Astrocyte (in vitro differentiated cells and primary cell): ENCODE measurements at regions not wholly inside any gene's neighbourhood (a gene's known extent, or its start where the extent isn't known, plus 50 kb on each side); places are given as distances from the start of the nearest gene placed in this dataset.

Experiments
- DNase-seq: peaks from one replicate; pipeline ENCODE4 v3.0.0-alpha.2; 2010; ENCODE audit warnings: low read depth
- FAIRE-seq: peaks from 2 replicates; lab custom pipeline; 2011; peaks lifted over from hg19 to GRCh38; lab: Jason Lieb, UNC
- H2AFZ ChIP-seq: 2 replicates; pipeline ENCODE4 v1.6.0; 2012; ENCODE audit warnings: low read depth, low read length, inconsistent platforms
- H3K27ac ChIP-seq: 2 replicates; pipeline ENCODE4 v1.5.1; 2011; ENCODE audit warnings: low read depth, low read length, inconsistent platforms
- H3K27me3 ChIP-seq: 2 replicates; pipeline ENCODE4 v1.6.0; 2011; ENCODE audit warnings: low read length, inconsistent platforms; ENCODE audit not compliant: insufficient read depth
- H3K36me3 ChIP-seq: 2 replicates; pipeline ENCODE4 v1.5.1; 2011; ENCODE audit warnings: low read length, inconsistent platforms; ENCODE audit not compliant: insufficient read depth
- H3K4me1 ChIP-seq: 2 replicates; pipeline ENCODE4 v1.5.1; 2011; ENCODE audit warnings: low read length, inconsistent platforms; ENCODE audit not compliant: insufficient read depth
- H3K4me2 ChIP-seq: 2 replicates; pipeline ENCODE4 v1.6.0; 2012; ENCODE audit warnings: low read length, inconsistent platforms
- H3K4me3 ChIP-seq: 2 replicates; pipeline ENCODE4 v1.5.1; 2011; ENCODE audit warnings: low read depth, mild to moderate bottlenecking, low read length, inconsistent platforms; ENCODE audit not compliant: insufficient read depth
- H3K79me2 ChIP-seq: 2 replicates; pipeline ENCODE4 v1.6.0; 2012; ENCODE audit warnings: mild to moderate bottlenecking, low read length, inconsistent platforms; ENCODE audit not compliant: insufficient read depth
- H3K9ac ChIP-seq: 2 replicates; pipeline ENCODE4 v1.6.0; 2012; ENCODE audit warnings: mild to moderate bottlenecking, low read length, inconsistent platforms
- H3K9me3 ChIP-seq: 2 replicates; pipeline ENCODE4 v1.5.1; 2012; ENCODE audit warnings: low read depth, mild to moderate bottlenecking, low read length, inconsistent platforms; ENCODE audit not compliant: insufficient read depth
- H4K20me1 ChIP-seq: 2 replicates; pipeline ENCODE4 v1.6.0; 2012; ENCODE audit warnings: low read length, inconsistent platforms; ENCODE audit not compliant: insufficient read depth
- H3K27ac Mint-ChIP-seq: one replicate; pipeline ENCODE4 v1.8.0; 2021; ENCODE audit warnings: mild to moderate bottlenecking, mixed read lengths; ENCODE audit not compliant: unreplicated experiment
- H3K27me3 Mint-ChIP-seq: one replicate; pipeline ENCODE4 v1.8.0; 2021; ENCODE audit warnings: low read depth, mixed read lengths; ENCODE audit not compliant: unreplicated experiment
- H3K36me3 Mint-ChIP-seq: one replicate; pipeline ENCODE4 v1.8.0; 2021; ENCODE audit warnings: low read depth, mixed read lengths; ENCODE audit not compliant: unreplicated experiment
- H3K4me1 Mint-ChIP-seq: one replicate; pipeline ENCODE4 v1.8.0; 2021; ENCODE audit warnings: low read depth, mixed read lengths; ENCODE audit not compliant: unreplicated experiment
- H3K4me3 Mint-ChIP-seq: one replicate; pipeline ENCODE4 v1.8.0; 2021; ENCODE audit warnings: mild to moderate bottlenecking, moderate library complexity, mixed read lengths; ENCODE audit not compliant: unreplicated experiment
- H3K9me3 Mint-ChIP-seq: one replicate; pipeline ENCODE4 v1.8.0; 2021; ENCODE audit warnings: mild to moderate bottlenecking, mixed read lengths; ENCODE audit not compliant: unreplicated experiment
- EZH2 ChIP-seq: IDR thresholded peaks from 2 replicates; pipeline ENCODE4 v1.6.1; 2012; ENCODE audit warnings: mild to moderate bottlenecking, low read length, inconsistent platforms; ENCODE audit not compliant: insufficient read depth
- TF ChIP-seq, protein P1 (sequence below): IDR thresholded peaks from 2 replicates; pipeline ENCODE4 v1.5.1; 2011; ENCODE audit warnings: low read depth, mild to moderate bottlenecking, inconsistent platforms, low read length, moderate library complexity; ENCODE audit not compliant: insufficient read depth

DNA sequence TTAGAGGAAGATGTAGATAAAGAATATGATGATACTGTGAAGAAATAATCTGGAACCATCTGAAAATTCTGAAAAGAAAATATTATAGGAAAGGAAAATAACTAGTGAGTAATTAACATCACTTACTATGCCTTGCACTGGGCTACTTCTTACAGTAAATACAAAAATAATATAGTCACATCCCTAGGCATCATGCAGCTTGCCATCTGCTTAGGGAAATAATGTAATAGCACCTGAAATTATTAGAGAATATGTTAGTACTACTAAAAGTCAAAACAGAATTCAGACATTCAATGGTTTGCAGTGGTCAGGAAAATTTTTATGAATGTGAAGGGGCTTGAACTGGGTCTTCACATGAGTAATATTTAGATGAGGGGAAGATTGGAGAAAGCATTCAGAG, 272.2 kb upstream of the EMCN start:
- H3K4me1 ChIP-seq: no peaks in the 10 kb centered on the region
- H3K9ac ChIP-seq: no peak overlapping the region
- no peak overlapping the region for H3K27ac Mint-ChIP-seq
- H2AFZ ChIP-seq: no peak overlapping the region
- no peak overlapping the region for H3K4me3 Mint-ChIP-seq
- no peaks in the 10 kb centered on the region for H3K9me3 ChIP-seq
- no peaks in the 10 kb centered on the region for H3K36me3 Mint-ChIP-seq
- no peak overlapping the region for H3K4me2 ChIP-seq
- FAIRE-seq (no peak), DNase-seq (no peak)
- no peaks in the 10 kb centered on the region for H3K36me3 ChIP-seq
- no peaks in the 10 kb centered on the region for H3K9me3 Mint-ChIP-seq
- H3K79me2 ChIP-seq: no peaks in the 10 kb centered on the region
- H3K27me3 ChIP-seq: no peaks in the 10 kb centered on the region
- H3K4me1 Mint-ChIP-seq: no peaks in the 10 kb centered on the region
- TF ChIP-seq, protein P1, sequence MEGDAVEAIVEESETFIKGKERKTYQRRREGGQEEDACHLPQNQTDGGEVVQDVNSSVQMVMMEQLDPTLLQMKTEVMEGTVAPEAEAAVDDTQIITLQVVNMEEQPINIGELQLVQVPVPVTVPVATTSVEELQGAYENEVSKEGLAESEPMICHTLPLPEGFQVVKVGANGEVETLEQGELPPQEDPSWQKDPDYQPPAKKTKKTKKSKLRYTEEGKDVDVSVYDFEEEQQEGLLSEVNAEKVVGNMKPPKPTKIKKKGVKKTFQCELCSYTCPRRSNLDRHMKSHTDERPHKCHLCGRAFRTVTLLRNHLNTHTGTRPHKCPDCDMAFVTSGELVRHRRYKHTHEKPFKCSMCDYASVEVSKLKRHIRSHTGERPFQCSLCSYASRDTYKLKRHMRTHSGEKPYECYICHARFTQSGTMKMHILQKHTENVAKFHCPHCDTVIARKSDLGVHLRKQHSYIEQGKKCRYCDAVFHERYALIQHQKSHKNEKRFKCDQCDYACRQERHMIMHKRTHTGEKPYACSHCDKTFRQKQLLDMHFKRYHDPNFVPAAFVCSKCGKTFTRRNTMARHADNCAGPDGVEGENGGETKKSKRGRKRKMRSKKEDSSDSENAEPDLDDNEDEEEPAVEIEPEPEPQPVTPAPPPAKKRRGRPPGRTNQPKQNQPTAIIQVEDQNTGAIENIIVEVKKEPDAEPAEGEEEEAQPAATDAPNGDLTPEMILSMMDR: no peak
- TF ChIP-seq EZH2: no peak
- H3K27me3 Mint-ChIP-seq: no peaks in the 10 kb centered on the region
- H4K20me1 ChIP-seq: no peaks in the 10 kb centered on the region
- H3K4me3 ChIP-seq: no peak overlapping the region
- no peak overlapping the region for H3K27ac ChIP-seq

DNA sequence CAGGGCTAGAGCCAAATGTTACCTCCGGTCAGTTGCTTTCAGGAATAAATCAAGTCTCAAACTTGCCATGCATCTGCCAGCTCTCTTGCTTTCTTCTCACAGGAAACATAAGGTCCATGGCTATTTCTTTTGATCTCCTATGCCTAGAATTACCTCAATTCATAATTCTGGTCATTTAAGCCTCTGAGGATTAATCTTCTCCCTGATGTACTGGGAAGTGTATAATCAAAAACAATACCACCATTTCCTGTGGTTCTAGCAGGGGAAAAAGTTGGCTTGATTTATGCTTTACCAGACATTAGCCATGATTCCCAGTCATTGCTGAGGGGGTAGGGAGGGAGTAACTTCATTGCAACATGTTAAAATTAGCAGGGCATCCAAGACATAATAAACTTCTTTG, 268.7 kb upstream of the EMCN start:
- no peak for FAIRE-seq
- no peaks in the 10 kb centered on the region for H3K79me2 ChIP-seq

DNA sequence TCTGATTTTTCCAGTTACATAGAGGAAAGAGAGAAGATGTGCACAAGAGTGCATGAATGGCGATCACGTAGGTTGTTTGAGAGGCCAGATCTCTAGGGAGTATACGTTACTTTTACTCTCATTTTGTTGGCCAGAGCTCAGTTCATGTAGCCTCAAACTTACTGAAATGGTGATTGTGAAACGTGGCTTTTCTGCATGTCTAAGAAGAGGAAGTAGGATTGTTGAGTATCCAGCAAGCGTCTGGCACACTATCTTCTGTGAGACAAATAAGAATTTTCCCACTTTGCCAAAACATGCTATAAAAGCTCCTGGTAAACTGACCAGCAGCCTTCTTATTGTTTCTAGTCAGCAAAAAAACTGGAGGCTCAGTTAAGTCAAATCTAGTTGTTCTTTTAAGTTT, 264.5 kb upstream of the EMCN start:
- H3K4me3 ChIP-seq: no peak overlapping the region
- Mint-ChIP-seq H3K27ac (no peak overlapping the region), H3K27me3 (no peaks in the 10 kb centered on the region), H3K36me3 (no peaks in the 10 kb centered on the region), H3K9me3 (peaks cover 9% of the 10 kb centered on the region), H3K4me3 (no peak overlapping the region), H3K4me1 (no peaks in the 10 kb centered on the region)
- FAIRE-seq (no peak), DNase-seq (no peak)
- H3K4me1 ChIP-seq: no peaks in the 10 kb centered on the region
- H3K4me2 ChIP-seq: no peak overlapping the region
- H3K27me3 ChIP-seq: no peaks in the 10 kb centered on the region
- no peak for TF ChIP-seq EZH2
- TF ChIP-seq, protein P1: no peak
- H3K36me3 ChIP-seq: no peaks in the 10 kb centered on the region
- H3K27ac ChIP-seq: no peak overlapping the region
- peaks cover 9% of the 10 kb centered on the region for H3K9me3 ChIP-seq
- H3K9ac ChIP-seq: no peak overlapping the region
- no peaks in the 10 kb centered on the region for H3K79me2 ChIP-seq
- no peak overlapping the region for H2AFZ ChIP-seq
- no peaks in the 10 kb centered on the region for H4K20me1 ChIP-seq

More for the DNA sequence above, 268.7 kb upstream of the EMCN start:
- Histone ChIP-seq H3K9ac (no peak overlapping the region), H3K27ac (no peak overlapping the region), H3K4me1 (no peaks in the 10 kb centered on the region), H3K27me3 (no peaks in the 10 kb centered on the region), H4K20me1 (no peaks in the 10 kb centered on the region), H3K4me2 (no peak overlapping the region), H3K4me3 (no peak overlapping the region), H2AFZ (no peak overlapping the region), H3K9me3 (no peaks in the 10 kb centered on the region), H3K36me3 (no peaks in the 10 kb centered on the region)
- no peaks in the 10 kb centered on the region for H3K36me3 Mint-ChIP-seq
- H3K4me3 Mint-ChIP-seq: no peak overlapping the region
- H3K27me3 Mint-ChIP-seq: no peaks in the 10 kb centered on the region
- DNase-seq: peak; percentile 22
- H3K4me1 Mint-ChIP-seq: no peaks in the 10 kb centered on the region
- no peak overlapping the region for H3K27ac Mint-ChIP-seq
- no peaks in the 10 kb centered on the region for H3K9me3 Mint-ChIP-seq
- TF ChIP-seq, protein P1: no peak
- TF ChIP-seq EZH2: no peak
